Right atrium auricular region (tissue), 2 donors: ENCODE measurements at regions not wholly inside any gene's neighbourhood (a gene's known extent, or its start where the extent isn't known, plus 50 kb on each side); places are given as distances from the start of the nearest gene placed in this dataset.

Experiments used
- DNase-seq: peaks from one replicate; pipeline ENCODE4 v3.0.0-alpha.2; 2019; ENCODE audit warnings: low spot score
- H3K27ac ChIP-seq, 2 donors: fragments of 200-600 bp; sonication (generic); 1 replicate in 1 of 2; 2 replicates in 1 of 2; pipeline ENCODE4 v1.5.1; 2016 to 2019
- H3K27me3 ChIP-seq, 2 donors: fragments of 200-600 bp; sonication (generic); one replicate each; pipeline versions ENCODE4 v1.5.1 to v1.6.0; 2017 to 2019
- H3K36me3 ChIP-seq: fragments of 200-600 bp; sonication (generic); one replicate; pipeline ENCODE4 v1.5.1; 2016
- H3K4me1 ChIP-seq, 2 donors: fragments of 200-600 bp; sonication (generic); one replicate each; pipeline versions ENCODE4 v1.5.1 to v1.6.0; 2017 to 2019
- H3K4me3 ChIP-seq, 2 donors: fragments of 200-600 bp; sonication (generic); 1 replicate in 1 of 2; 2 replicates in 1 of 2; pipeline ENCODE4 v1.5.1; 2017 to 2019; ENCODE audit warnings: mild to moderate bottlenecking in 1 of 2, moderate library complexity in 1 of 2
- H3K9me3 ChIP-seq, 2 donors: fragments of 200-600 bp; sonication (generic); one replicate each; pipeline ENCODE4 v1.5.1; 2019
- CTCF ChIP-seq, 2 donors: fragments of 200-600 bp; sonication (generic); IDR thresholded peaks; one replicate each; pipeline ENCODE4 v1.5.1; 2019; ENCODE audit warnings: antibody characterized with exemption in 2 of 2

DNA sequence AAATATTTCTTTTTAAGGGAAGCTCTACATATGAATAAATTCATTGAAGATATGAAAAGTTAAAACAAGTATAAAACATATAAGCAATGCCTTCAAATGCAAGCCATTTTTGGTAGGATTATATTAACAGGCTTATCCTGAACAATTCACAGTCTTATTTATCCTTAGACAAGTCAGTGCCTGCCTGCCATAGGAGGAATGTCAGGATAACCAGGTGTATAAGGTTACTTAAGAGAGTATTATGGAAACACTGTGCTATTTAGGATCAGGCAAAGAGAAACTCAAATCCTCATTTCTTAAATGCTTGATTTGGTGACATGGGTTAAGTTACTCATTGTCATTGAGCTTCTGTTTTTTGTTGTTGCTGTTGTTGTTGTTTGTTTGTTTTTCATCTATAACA lies 2029.9 kb upstream of the AGA start:
- Histone ChIP-seq H3K4me3 (no peak overlapping the region), H3K4me1 (no peaks in the 10 kb centered on the region), H3K27ac (no peak overlapping the region), H3K27me3 (no peaks in the 10 kb centered on the region), H3K36me3 (no peaks in the 10 kb centered on the region), H3K9me3 (peaks cover 0 to 7% of the 10 kb centered on the region in 2 donors)
- DNase-seq = no peak
- no peak for TF ChIP-seq CTCF (IDR thresholded peaks at IDR 0.05)

DNA sequence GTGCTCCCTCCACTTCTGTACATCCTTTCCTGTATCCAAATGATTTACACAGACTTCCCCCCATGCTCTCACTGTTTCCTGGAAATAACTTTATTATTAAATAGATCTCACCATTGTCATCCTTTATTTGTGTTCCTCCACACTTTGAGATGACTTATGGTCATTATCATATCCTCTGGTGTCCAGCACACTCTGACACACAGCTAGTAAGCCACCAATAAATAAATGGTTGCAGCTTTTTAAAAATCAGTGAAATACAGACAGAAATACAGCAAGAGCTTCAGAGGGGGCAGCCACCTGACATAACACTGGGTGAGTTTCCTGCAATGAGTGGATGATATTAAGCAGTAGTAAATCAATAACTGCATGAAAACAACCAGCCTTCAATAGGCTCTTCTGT lies 2036.4 kb upstream of the AGA start:
- Histone ChIP-seq H3K36me3 (no peaks in the 10 kb centered on the region), H3K27ac (no peak overlapping the region), H3K4me1 (no peaks in the 10 kb centered on the region), H3K27me3 (no peaks in the 10 kb centered on the region), H3K4me3 (no peak overlapping the region), H3K9me3 (peaks cover 0 to 10% of the 10 kb centered on the region in 2 donors)
- no peak for TF ChIP-seq CTCF (IDR thresholded peaks at IDR 0.05)
- DNase-seq = no peak

- H3K36me3 ChIP-seq = no peaks in the 10 kb centered on the region
- H3K27me3 ChIP-seq = no peaks in the 10 kb centered on the region
- no peak for TF ChIP-seq CTCF (IDR thresholded peaks at IDR 0.05)
- no peak for DNase-seq
- H3K4me1 ChIP-seq = no peaks in the 10 kb centered on the region
- no peak overlapping the region for H3K4me3 ChIP-seq
- no peaks in the 10 kb centered on the region for H3K9me3 ChIP-seq
- H3K27ac ChIP-seq = no peak overlapping the region
These were observed 2043.5 kb upstream of the AGA start for GRCh38 chr4:179485781-179486180.

DNA sequence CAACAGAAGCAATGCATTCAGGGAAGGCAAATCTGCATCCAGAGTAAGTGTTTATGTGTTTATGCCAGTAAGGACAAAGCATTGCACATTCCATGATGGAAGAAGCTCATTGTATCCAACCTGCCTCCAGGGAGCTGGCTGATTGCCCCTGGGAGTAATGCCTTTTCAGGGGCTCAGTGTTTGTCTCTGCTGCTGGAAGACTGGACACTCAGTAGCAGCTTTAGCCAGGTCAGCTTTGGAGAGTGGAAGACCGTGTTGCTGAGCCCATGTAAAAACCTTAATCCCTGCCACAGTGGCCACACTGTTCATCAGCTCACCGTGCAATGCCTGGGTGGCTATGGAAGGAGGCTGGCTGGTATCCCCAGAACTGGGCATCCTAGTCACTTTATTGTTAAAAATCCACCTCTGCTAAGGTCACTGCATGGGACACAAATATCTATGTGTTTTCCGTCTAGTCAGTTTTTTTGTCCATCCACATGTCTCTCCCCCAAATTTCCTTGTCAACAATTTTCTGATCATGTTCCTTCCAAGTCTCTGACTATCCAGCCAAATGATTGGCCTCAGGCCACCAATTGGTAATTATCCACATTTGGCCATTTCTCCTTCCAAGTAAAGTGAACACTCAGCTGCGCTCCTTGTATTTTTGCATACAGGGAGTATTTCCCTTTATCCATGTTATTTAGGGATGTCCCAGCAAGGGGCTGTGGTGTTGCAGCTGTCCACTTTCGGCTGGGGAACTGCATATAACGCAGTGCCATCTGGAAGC lies 2044.5 kb upstream of the AGA start:
- Histone ChIP-seq H3K36me3 (no peaks in the 10 kb centered on the region), H3K27ac (no peak overlapping the region), H3K27me3 (no peaks in the 10 kb centered on the region), H3K4me1 (no peaks in the 10 kb centered on the region), H3K4me3 (no peak overlapping the region), H3K9me3 (no peaks in the 10 kb centered on the region)
- DNase-seq = no peak
- no peak for TF ChIP-seq CTCF (IDR thresholded peaks at IDR 0.05)

DNA sequence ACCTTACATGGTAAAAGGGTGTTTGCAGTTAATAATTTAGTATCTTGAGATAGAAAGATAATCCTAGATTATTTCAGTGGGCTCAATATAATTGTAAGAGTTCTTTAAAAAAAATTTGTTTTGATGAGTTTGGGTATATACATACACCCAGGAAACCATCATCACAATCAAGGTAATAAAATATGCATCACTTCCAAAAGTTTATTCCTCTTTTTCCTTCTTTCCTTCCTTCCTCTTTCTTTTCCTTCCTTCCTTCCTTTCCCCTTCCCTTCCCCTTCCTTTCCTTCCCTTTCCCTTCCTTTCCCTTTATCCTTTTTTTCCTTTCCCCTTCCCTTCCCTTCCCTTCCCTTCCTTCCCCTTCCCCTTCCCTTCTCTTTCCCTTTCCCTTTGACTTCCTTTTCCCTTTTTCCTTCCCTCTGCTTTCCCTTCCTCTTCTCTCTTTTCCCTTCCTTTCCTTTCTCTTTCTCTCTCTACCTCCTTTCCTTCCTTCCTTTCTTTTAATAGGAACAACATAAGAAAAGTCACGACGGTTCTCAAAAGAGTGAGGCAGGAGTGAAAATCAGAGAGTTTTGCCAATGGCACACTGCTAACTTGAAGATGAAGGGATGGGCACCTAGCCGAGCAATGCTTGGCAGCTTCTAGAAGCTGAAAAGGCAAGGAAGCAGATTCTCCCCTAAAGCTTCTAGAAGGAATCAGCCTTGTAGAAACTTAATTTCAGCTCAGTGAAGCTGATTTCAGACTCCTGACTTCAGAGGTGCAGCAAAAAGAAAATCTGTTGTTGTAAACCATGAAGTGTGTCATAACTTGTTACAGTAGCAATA lies 2050.2 kb upstream of the AGA start:
- H3K4me1 ChIP-seq = no peaks in the 10 kb centered on the region
- H3K36me3 ChIP-seq = no peaks in the 10 kb centered on the region
- no peak for DNase-seq
- H3K4me3 ChIP-seq = no peak overlapping the region
- no peaks in the 10 kb centered on the region for H3K27me3 ChIP-seq
- no peaks in the 10 kb centered on the region for H3K9me3 ChIP-seq
- H3K27ac ChIP-seq = no peak overlapping the region
- no peak for TF ChIP-seq CTCF (IDR thresholded peaks at IDR 0.05)
